ENCODE measurements at regions not wholly inside any gene's neighbourhood (a gene's known extent, or its start where the extent isn't known, plus 50 kb on each side); places are given as distances from the start of the nearest gene placed in this dataset.

- Histone ChIP-seq H3K36me3 (ENCODE audit: control insufficient read depth in 2 of 3, insufficient read depth in 3 of 3, low read length in 3 of 3) (no peaks in the 10 kb centered on the region), H3K4me1 (ENCODE audit: control insufficient read depth in 2 of 3, insufficient read depth in 2 of 3, low read depth in 1 of 3, low read length in 3 of 3) (no peaks in the 10 kb centered on the region), H3K4me3 (ENCODE audit: low read length in 3 of 3) (no peak overlapping the region), H3K27ac (ENCODE audit: low read depth in 2 of 2, low read length in 2 of 2) (no peak overlapping the region), H3K9ac (ENCODE audit: low read length in 3 of 3) (no peak overlapping the region), H3K9me3 (ENCODE audit: control insufficient read depth in 2 of 3, insufficient read depth in 1 of 3, low read length in 3 of 3) (no peaks in the 10 kb centered on the region), H3K27me3 (ENCODE audit: control insufficient read depth, insufficient read depth, low read length) (no peaks in the 10 kb centered on the region)
- no peak for DNase-seq
- no peak for FAIRE-seq
- TF ChIP-seq, protein P1, sequence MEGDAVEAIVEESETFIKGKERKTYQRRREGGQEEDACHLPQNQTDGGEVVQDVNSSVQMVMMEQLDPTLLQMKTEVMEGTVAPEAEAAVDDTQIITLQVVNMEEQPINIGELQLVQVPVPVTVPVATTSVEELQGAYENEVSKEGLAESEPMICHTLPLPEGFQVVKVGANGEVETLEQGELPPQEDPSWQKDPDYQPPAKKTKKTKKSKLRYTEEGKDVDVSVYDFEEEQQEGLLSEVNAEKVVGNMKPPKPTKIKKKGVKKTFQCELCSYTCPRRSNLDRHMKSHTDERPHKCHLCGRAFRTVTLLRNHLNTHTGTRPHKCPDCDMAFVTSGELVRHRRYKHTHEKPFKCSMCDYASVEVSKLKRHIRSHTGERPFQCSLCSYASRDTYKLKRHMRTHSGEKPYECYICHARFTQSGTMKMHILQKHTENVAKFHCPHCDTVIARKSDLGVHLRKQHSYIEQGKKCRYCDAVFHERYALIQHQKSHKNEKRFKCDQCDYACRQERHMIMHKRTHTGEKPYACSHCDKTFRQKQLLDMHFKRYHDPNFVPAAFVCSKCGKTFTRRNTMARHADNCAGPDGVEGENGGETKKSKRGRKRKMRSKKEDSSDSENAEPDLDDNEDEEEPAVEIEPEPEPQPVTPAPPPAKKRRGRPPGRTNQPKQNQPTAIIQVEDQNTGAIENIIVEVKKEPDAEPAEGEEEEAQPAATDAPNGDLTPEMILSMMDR (IDR thresholded peaks at IDR 0.05; ENCODE audit: borderline replicate concordance, extremely low read depth, insufficient read depth) = no peak
- intact Hi-C loops (cut with DNase I) = no loop called here
Observed at GRCh38 chr6:96470296-96470695, 51.3 kb upstream of the UFL1 start.
